SHP77 (cell line): ENCODE measurements at regions not wholly inside any gene's neighbourhood (a gene's known extent, or its start where the extent isn't known, plus 50 kb on each side); places are given as distances from the start of the nearest gene placed in this dataset.

Experiments used
- DNase-seq, 2 experiments: peaks; one replicate each; lab custom pipeline; 2025; lab: John Stamatoyannopoulos, UW

GRCh38 chr4:35201403-35201802, 1042.9 kb downstream of the ARAP2 start:
- DNase-seq: no peak

- DNase-seq: no peak
Observed at GRCh38 chr4:35216636-35217035, 1027.7 kb downstream of the ARAP2 start.

- no peak for DNase-seq
Observed at GRCh38 chr4:35217331-35217730, 1027.0 kb downstream of the ARAP2 start.

GRCh38 chr4:35228313-35228712, 1016.0 kb downstream of the ARAP2 start:
- no peak for DNase-seq

- DNase-seq: no peak
Observed at GRCh38 chr4:35229021-35229420, 1015.3 kb downstream of the ARAP2 start.

- DNase-seq: no peak
Observed at GRCh38 chr4:35237924-35238323, 1006.4 kb downstream of the ARAP2 start.

GRCh38 chr4:35238793-35239192, 1005.5 kb downstream of the ARAP2 start:
- no peak for DNase-seq

- no peak for DNase-seq
Observed at GRCh38 chr4:35246493-35246892, 997.8 kb downstream of the ARAP2 start.

GRCh38 chr4:35247047-35247446, 997.3 kb downstream of the ARAP2 start:
- no peak for DNase-seq

GRCh38 chr4:35250331-35250730, 994.0 kb downstream of the ARAP2 start:
- no peak for DNase-seq

- no peak for DNase-seq
Observed at GRCh38 chr4:35250761-35251160, 993.6 kb downstream of the ARAP2 start.

GRCh38 chr4:35252071-35252470, 992.2 kb downstream of the ARAP2 start:
- no peak for DNase-seq

- DNase-seq: no peak
Observed at GRCh38 chr4:35252866-35253265, 991.4 kb downstream of the ARAP2 start.

GRCh38 chr4:35253331-35253730, 991.0 kb downstream of the ARAP2 start:
- no peak for DNase-seq

GRCh38 chr4:35286434-35286833, 957.9 kb downstream of the ARAP2 start:
- DNase-seq: no peak

GRCh38 chr4:35300996-35301774, 943.1 kb downstream of the ARAP2 start:
- no peak for DNase-seq

- no peak for DNase-seq
Observed at GRCh38 chr4:35315419-35315818, 928.9 kb downstream of the ARAP2 start.

- no peak for DNase-seq
Observed at GRCh38 chr4:35325908-35326453, 918.3 kb downstream of the ARAP2 start.

GRCh38 chr4:35342833-35343232, 901.5 kb downstream of the ARAP2 start:
- DNase-seq: no peak

GRCh38 chr4:35347276-35347675, 897.0 kb downstream of the ARAP2 start:
- no peak for DNase-seq

GRCh38 chr4:35358001-35358584, 886.2 kb downstream of the ARAP2 start:
- no peak for DNase-seq

GRCh38 chr4:35364321-35364870, 879.9 kb downstream of the ARAP2 start:
- DNase-seq: no peak

- DNase-seq: no peak
Observed at GRCh38 chr4:35365186-35365585, 879.1 kb downstream of the ARAP2 start.
